NCI-H1694 (cell line): ENCODE measurements at regions not wholly inside any gene's neighbourhood (a gene's known extent, or its start where the extent isn't known, plus 50 kb on each side); places are given as distances from the start of the nearest gene placed in this dataset.

Experiments
- DNase-seq: peaks from one replicate; lab custom pipeline; 2025; lab: John Stamatoyannopoulos, UW

GRCh38 chr9:110058304-110058953 lies 149.5 kb downstream of the C9orf152 start:
- no peak for DNase-seq

GRCh38 chr9:110059461-110059860 lies 148.5 kb downstream of the C9orf152 start:
- no peak for DNase-seq

GRCh38 chr9:110064803-110065202 lies 143.2 kb downstream of the C9orf152 start:
- DNase-seq = no peak

- no peak for DNase-seq
Observed at GRCh38 chr9:110065532-110065931, 142.4 kb downstream of the C9orf152 start.

- no peak for DNase-seq
Observed at GRCh38 chr9:110066929-110067716, 140.8 kb downstream of the C9orf152 start.

GRCh38 chr9:110068212-110068611 lies 139.7 kb downstream of the C9orf152 start:
- no peak for DNase-seq

GRCh38 chr9:110069326-110070248 lies 138.4 kb downstream of the C9orf152 start:
- no peak for DNase-seq

GRCh38 chr9:110072597-110073355 lies 135.2 kb downstream of the C9orf152 start:
- DNase-seq = no peak

GRCh38 chr9:110073356-110073905 lies 134.5 kb downstream of the C9orf152 start:
- DNase-seq = no peak

GRCh38 chr9:110076894-110077725 lies 130.8 kb downstream of the C9orf152 start:
- DNase-seq = no peak

- no peak for DNase-seq
Observed at GRCh38 chr9:110077925-110078324, 130.0 kb downstream of the C9orf152 start.

GRCh38 chr9:110078604-110079003 lies 129.4 kb downstream of the C9orf152 start:
- no peak for DNase-seq

GRCh38 chr9:110081395-110081794 lies 126.6 kb downstream of the C9orf152 start:
- DNase-seq = no peak

GRCh38 chr9:110083866-110084265 lies 124.1 kb downstream of the C9orf152 start:
- no peak for DNase-seq

- DNase-seq = no peak
Observed at GRCh38 chr9:110086537-110086936, 121.4 kb downstream of the C9orf152 start.

GRCh38 chr9:110087605-110088004 lies 120.4 kb downstream of the C9orf152 start:
- DNase-seq = no peak

- DNase-seq = no peak
Observed at GRCh38 chr9:110088099-110088498, 119.9 kb downstream of the C9orf152 start.

- DNase-seq = no peak
Observed at GRCh38 chr9:110089681-110090370, 118.1 kb downstream of the C9orf152 start.

GRCh38 chr9:110092792-110093191 lies 115.2 kb downstream of the C9orf152 start:
- DNase-seq = no peak

GRCh38 chr9:110093417-110093816 lies 114.5 kb downstream of the C9orf152 start:
- DNase-seq = no peak
